ENCODE measurements at regions not wholly inside any gene's neighbourhood (a gene's known extent, or its start where the extent isn't known, plus 50 kb on each side); places are given as distances from the start of the nearest gene placed in this dataset.

DNA sequence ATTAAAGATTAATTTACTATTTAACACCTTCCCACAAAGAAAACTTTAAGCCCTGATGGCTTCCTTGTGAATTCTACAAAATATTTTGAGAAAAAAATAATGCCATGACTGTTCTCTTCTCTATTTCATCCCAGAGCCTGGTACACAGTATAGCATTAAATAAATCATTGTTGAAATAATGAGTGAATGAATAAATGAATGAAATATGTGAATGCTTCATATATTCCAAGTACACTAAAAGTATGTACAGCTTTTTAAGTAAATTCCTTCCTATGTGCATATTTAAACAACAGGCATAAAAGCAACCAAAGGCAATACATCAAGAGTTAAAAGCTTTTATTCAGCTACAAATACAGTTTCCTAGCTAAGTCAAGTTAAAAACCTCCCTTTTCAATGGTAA lies 144.9 kb upstream of the CCDC196 start:
- no peak for TF ChIP-seq POLR2A (IDR thresholded peaks at IDR 0.05)
- TF ChIP-seq CTCF (IDR thresholded peaks at IDR 0.05): no peak
